Natural killer cell (primary cell): ENCODE measurements at regions not wholly inside any gene's neighbourhood (a gene's known extent, or its start where the extent isn't known, plus 50 kb on each side); places are given as distances from the start of the nearest gene placed in this dataset.

Experiments
- ATAC-seq, 3 donors: fragments of 150-1000 bp in 2 of 3; fragments of 200-7000 bp in 1 of 3; cut with Tn5 transposase; 1 replicate in 1 of 3; 2 replicates in 2 of 3; pipeline ENCODE4 v1.10.0; 2021; ENCODE audit warnings: mild to moderate bottlenecking in 2 of 3, moderate library complexity in 2 of 3
- DNase-seq, 2 donors: peaks; one replicate each; pipeline versions ENCODE4 v3.0.0 to v3.0.0-alpha.2; 2013 to 2021; ENCODE audit warnings: mixed read lengths in 1 of 2
- H3K27ac ChIP-seq: one replicate; pipeline ENCODE4 v1.5.1; 2013; ENCODE audit warnings: mild to moderate bottlenecking, low read length
- H3K27me3 ChIP-seq: one replicate; pipeline ENCODE4 v1.6.1; 2013; ENCODE audit warnings: low read length; ENCODE audit not compliant: control insufficient read depth, insufficient read depth
- H3K36me3 ChIP-seq: one replicate; pipeline ENCODE4 v1.6.1; 2013; ENCODE audit warnings: low read length; ENCODE audit not compliant: control insufficient read depth, insufficient read depth
- H3K4me1 ChIP-seq: one replicate; pipeline ENCODE4 v1.6.1; 2013; ENCODE audit warnings: low read length; ENCODE audit not compliant: control insufficient read depth, insufficient read depth
- H3K4me3 ChIP-seq: one replicate; pipeline ENCODE4 v1.5.1; 2013; ENCODE audit warnings: low read length
- H3K9me3 ChIP-seq: one replicate; pipeline ENCODE4 v1.6.1; 2013; ENCODE audit warnings: low read length; ENCODE audit not compliant: control insufficient read depth, insufficient read depth
- H3K27ac Mint-ChIP-seq, 2 donors: one replicate each; pipeline ENCODE4 v1.8.0; 2022; ENCODE audit warnings: mild to moderate bottlenecking in 2 of 2, mixed read lengths in 2 of 2, moderate library complexity in 1 of 2
- H3K27me3 Mint-ChIP-seq, 2 donors: one replicate each; pipeline ENCODE4 v1.8.0; 2022; ENCODE audit warnings: low read depth in 2 of 2, mixed read lengths in 2 of 2
- H3K36me3 Mint-ChIP-seq: one replicate; pipeline ENCODE4 v1.8.0; 2022; ENCODE audit warnings: mixed read lengths
- H3K4me1 Mint-ChIP-seq, 2 donors: one replicate each; pipeline ENCODE4 v1.8.0; 2022; ENCODE audit warnings: mixed read lengths in 2 of 2
- H3K4me3 Mint-ChIP-seq: one replicate; pipeline ENCODE4 v1.8.0; 2022; ENCODE audit warnings: mild to moderate bottlenecking, moderate library complexity, mixed read lengths
- H3K9me3 Mint-ChIP-seq, 2 donors: one replicate each; pipeline ENCODE4 v1.8.0; 2022; ENCODE audit warnings: mixed read lengths in 2 of 2
- WGBS: methylation state at CpG from one replicate; pipeline ENCODE4 v1.1.7; 2013; ENCODE audit warnings: missing lambda C conversion rate; ENCODE audit not compliant: insufficient coverage; 5-methylcytosine and 5-hydroxymethylcytosine counted together
- intact Hi-C: fragments of 100-400 bp; cut with micrococcal nuclease; formaldehyde crosslinking; loops from one replicate; pipeline ENCODE4 v1.14.2; 2022
- TF ChIP-seq, protein P1 (sequence below): fragments of 200-600 bp; IDR thresholded peaks from one replicate; pipeline ENCODE4 v1.8.0; 2022; ENCODE audit warnings: antibody characterized with exemption

DNA sequence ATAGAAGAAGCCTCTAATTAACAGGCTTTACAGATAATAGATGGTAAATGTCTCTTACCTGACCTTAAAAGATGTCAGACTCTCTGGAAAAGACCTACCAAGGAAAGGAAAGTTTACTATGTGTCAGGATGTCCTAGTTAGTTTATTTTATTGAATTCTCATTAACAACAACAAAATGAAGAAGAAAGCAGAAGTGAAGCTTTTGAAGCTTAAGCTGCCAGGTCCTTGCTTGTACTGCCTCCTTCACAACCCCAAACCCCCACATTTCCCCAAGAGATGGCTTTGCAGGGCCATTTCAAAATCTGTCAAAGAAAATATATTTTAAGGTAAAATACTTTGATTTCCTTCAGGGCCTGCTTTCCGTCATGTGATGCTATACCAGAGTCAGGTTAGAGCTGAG is 798.4 kb downstream of the TUSC7 start:
- 100% methylated on average over 1 of the region's 1 CpG for WGBS
- Mint-ChIP-seq H3K9me3 (peaks cover 12% of the 10 kb centered on the region in 2 donors), H3K4me1 (no peaks in the 10 kb centered on the region), H3K4me3 (no peak overlapping the region), H3K36me3 (no peaks in the 10 kb centered on the region), H3K27ac (no peak overlapping the region), H3K27me3 (no peaks in the 10 kb centered on the region)
- H3K9me3 ChIP-seq = no peaks in the 10 kb centered on the region
- no peaks in the 10 kb centered on the region for H3K36me3 ChIP-seq
- DNase-seq = no peak
- H3K27ac ChIP-seq = no peak overlapping the region
- intact Hi-C loops = no loop called here
- TF ChIP-seq, protein P1, sequence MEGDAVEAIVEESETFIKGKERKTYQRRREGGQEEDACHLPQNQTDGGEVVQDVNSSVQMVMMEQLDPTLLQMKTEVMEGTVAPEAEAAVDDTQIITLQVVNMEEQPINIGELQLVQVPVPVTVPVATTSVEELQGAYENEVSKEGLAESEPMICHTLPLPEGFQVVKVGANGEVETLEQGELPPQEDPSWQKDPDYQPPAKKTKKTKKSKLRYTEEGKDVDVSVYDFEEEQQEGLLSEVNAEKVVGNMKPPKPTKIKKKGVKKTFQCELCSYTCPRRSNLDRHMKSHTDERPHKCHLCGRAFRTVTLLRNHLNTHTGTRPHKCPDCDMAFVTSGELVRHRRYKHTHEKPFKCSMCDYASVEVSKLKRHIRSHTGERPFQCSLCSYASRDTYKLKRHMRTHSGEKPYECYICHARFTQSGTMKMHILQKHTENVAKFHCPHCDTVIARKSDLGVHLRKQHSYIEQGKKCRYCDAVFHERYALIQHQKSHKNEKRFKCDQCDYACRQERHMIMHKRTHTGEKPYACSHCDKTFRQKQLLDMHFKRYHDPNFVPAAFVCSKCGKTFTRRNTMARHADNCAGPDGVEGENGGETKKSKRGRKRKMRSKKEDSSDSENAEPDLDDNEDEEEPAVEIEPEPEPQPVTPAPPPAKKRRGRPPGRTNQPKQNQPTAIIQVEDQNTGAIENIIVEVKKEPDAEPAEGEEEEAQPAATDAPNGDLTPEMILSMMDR = no peak
- no peaks in the 10 kb centered on the region for H3K27me3 ChIP-seq
- no peaks in the 10 kb centered on the region for H3K4me1 ChIP-seq
- no peak for ATAC-seq
- H3K4me3 ChIP-seq = no peak overlapping the region

DNA sequence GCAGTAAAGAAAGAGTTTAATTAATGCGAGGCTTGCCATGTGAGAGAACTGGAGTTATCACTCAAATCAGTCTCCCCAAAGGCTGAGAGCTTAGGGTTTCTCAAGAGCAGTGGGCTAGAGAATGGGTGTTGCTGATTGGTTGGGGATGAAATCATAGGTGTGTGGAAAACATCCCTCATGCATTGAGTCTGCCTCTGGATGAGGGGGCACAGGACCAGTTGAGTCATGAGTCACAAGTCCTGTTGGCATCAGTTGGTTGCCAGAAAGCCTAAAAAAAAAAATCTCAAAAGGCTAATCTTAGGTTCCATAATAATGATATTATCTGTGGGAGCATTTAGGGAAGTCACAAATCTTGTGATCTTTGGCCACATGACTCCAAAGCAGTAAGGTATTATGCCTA is 800.3 kb downstream of the TUSC7 start:
- H3K4me1 Mint-ChIP-seq = no peaks in the 10 kb centered on the region
- Histone ChIP-seq H3K27ac (no peak overlapping the region), H3K4me1 (no peaks in the 10 kb centered on the region), H3K4me3 (no peak overlapping the region), H3K27me3 (no peaks in the 10 kb centered on the region), H3K9me3 (no peaks in the 10 kb centered on the region), H3K36me3 (no peaks in the 10 kb centered on the region)
- no peaks in the 10 kb centered on the region for H3K27me3 Mint-ChIP-seq
- no peaks in the 10 kb centered on the region for H3K36me3 Mint-ChIP-seq
- no peak overlapping the region for H3K4me3 Mint-ChIP-seq
- no peak overlapping the region for H3K27ac Mint-ChIP-seq
- intact Hi-C loops = no loop called here
- peaks cover 12% of the 10 kb centered on the region in 2 donors for H3K9me3 Mint-ChIP-seq
- DNase-seq (no peak), ATAC-seq (no peak)
- TF ChIP-seq, protein P1 = no peak
- 89% methylated on average over 1 of the region's 1 CpG for WGBS

DNA sequence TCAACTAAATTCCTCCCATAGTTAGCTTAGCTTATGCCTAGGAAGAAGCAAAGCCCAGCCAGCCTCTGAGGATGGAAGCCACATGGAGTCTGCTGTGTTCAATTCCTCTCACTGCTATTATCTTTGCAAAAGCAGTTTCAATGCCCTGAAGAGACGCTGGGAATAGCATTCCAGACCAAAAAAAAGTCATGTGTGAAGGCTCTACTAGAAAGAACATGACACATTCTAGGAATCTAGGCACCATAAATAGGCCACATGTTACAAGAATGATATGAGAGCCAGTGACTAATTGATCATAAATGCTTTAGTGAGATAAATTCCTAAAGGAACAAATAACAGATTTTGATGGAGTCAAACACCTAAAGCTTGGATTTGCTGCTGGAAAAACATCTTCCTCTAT is 800.8 kb downstream of the TUSC7 start:
- no peaks in the 10 kb centered on the region for H3K4me1 Mint-ChIP-seq
- Histone ChIP-seq H3K4me3 (no peak overlapping the region), H3K27ac (no peak overlapping the region), H3K4me1 (no peaks in the 10 kb centered on the region), H3K36me3 (no peaks in the 10 kb centered on the region), H3K27me3 (no peaks in the 10 kb centered on the region), H3K9me3 (no peaks in the 10 kb centered on the region)
- no peaks in the 10 kb centered on the region for H3K36me3 Mint-ChIP-seq
- H3K27ac Mint-ChIP-seq = no peak overlapping the region
- H3K9me3 Mint-ChIP-seq = peaks cover 12% of the 10 kb centered on the region in 2 donors
- TF ChIP-seq, protein P1 = no peak
- intact Hi-C loops = no loop called here
- ATAC-seq (no peak), DNase-seq (no peak)
- H3K27me3 Mint-ChIP-seq = no peaks in the 10 kb centered on the region
- H3K4me3 Mint-ChIP-seq = no peak overlapping the region
- WGBS = 63% methylated on average over 1 of the region's 1 CpG

DNA sequence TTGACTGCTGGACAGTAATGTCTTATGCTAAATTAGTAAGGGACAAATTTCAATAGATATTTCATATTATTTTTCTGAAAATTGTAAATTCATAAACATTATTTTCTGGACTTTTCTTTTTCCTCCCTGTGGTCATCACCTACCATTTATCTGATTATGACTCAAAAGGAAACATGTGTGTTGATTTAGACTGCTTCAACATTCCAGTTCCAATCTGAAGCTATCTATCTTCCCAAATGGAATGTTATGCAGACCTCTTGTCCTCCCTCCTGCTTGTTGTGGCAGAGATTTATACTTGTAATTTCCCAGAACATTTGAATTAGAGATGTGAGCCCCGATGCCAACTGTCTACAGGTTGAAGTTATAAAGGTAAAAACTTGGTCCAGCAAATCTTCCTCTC is 803.4 kb downstream of the TUSC7 start:
- Mint-ChIP-seq H3K9me3 (peaks cover 5 to 9% of the 10 kb centered on the region in 2 donors), H3K4me3 (no peak overlapping the region), H3K36me3 (peaks cover 5% of the 10 kb centered on the region), H3K27me3 (no peaks in the 10 kb centered on the region), H3K27ac (no peak overlapping the region), H3K4me1 (no peaks in the 10 kb centered on the region)
- H3K36me3 ChIP-seq = no peaks in the 10 kb centered on the region
- no peak overlapping the region for H3K27ac ChIP-seq
- H3K27me3 ChIP-seq = no peaks in the 10 kb centered on the region
- ATAC-seq (no peak), DNase-seq (no peak)
- H3K4me3 ChIP-seq = no peak overlapping the region
- TF ChIP-seq, protein P1 = no peak
- WGBS = no CpG with 5 or more reads among the region's 1 CpG
- no peaks in the 10 kb centered on the region for H3K4me1 ChIP-seq
- intact Hi-C loops = no loop called here
- H3K9me3 ChIP-seq = no peaks in the 10 kb centered on the region
